GM06990 (cell line): ENCODE measurements at regions not wholly inside any gene's neighbourhood (a gene's known extent, or its start where the extent isn't known, plus 50 kb on each side); places are given as distances from the start of the nearest gene placed in this dataset.

ENCODE experiments used
- DNase-seq: peaks from one replicate; pipeline ENCODE4 v3.0.0-alpha.2; 2011; ENCODE audit not compliant: insufficient read length; ENCODE audit errors: extremely low read depth
- H3K27me3 ChIP-seq: replicated peaks from 2 replicates; pipeline ENCODE4 v1.6.0; 2011; ENCODE audit warnings: low read length; ENCODE audit not compliant: control insufficient read depth, insufficient read depth
- H3K36me3 ChIP-seq: 2 replicates; pipeline ENCODE4 v1.5.1; 2011; ENCODE audit warnings: low read length; ENCODE audit not compliant: control insufficient read depth, insufficient read depth
- H3K4me3 ChIP-seq: replicated peaks from 2 replicates; pipeline ENCODE4 v1.5.1; 2011; ENCODE audit warnings: low read depth, mild to moderate bottlenecking, control low read depth, low read length
- TF ChIP-seq, protein P1 (sequence below): IDR thresholded peaks from 2 replicates; pipeline ENCODE4 v1.5.1; 2011; ENCODE audit warnings: low read length, control low read depth, mild to moderate bottlenecking, inconsistent platforms; ENCODE audit not compliant: insufficient read depth, poor library complexity, severe bottlenecking

DNA sequence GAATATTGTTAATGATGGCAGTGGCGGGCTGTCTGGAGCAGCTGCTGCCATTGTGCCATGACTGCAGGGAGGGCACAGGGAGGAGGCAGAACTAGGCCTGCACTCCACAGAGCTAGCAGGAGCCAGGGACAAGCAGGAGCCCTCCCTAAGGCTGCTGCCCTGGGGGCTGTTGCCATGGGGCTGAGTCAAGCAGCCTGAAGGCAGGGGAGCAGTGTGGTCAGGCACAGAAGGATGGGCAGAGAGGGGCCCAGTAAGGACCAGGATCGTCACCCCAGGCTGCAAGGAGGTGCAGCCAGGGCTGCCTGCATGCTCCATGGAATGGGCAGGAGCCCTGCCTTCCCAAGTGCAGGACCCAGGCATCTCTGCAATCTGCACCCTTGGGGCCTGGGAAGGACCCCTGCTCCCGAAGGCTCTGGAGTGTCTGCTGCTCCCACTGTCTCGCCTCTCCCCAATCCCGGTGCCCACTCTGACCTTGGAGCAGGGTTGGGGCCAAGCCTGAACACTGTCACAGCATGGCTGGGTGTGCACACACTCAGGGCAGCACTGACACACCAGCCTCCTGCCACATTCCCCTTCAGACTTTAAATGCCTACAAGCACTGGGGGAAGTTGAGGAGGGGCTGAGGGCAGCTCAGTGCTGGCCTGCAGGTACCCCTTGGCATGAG is 98.3 kb upstream of the GALNTL6 start:
- Histone ChIP-seq H3K4me3 (no peak overlapping the region), H3K36me3 (no peaks in the 10 kb centered on the region), H3K27me3 (no peaks in the 10 kb centered on the region)
- TF ChIP-seq, protein P1, sequence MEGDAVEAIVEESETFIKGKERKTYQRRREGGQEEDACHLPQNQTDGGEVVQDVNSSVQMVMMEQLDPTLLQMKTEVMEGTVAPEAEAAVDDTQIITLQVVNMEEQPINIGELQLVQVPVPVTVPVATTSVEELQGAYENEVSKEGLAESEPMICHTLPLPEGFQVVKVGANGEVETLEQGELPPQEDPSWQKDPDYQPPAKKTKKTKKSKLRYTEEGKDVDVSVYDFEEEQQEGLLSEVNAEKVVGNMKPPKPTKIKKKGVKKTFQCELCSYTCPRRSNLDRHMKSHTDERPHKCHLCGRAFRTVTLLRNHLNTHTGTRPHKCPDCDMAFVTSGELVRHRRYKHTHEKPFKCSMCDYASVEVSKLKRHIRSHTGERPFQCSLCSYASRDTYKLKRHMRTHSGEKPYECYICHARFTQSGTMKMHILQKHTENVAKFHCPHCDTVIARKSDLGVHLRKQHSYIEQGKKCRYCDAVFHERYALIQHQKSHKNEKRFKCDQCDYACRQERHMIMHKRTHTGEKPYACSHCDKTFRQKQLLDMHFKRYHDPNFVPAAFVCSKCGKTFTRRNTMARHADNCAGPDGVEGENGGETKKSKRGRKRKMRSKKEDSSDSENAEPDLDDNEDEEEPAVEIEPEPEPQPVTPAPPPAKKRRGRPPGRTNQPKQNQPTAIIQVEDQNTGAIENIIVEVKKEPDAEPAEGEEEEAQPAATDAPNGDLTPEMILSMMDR = no peak
- DNase-seq = no peak

GRCh38 chr4:171710743-171711142 is 102.5 kb upstream of the GALNTL6 start:
- Histone ChIP-seq H3K4me3 (no peak overlapping the region), H3K27me3 (no peaks in the 10 kb centered on the region), H3K36me3 (no peaks in the 10 kb centered on the region)
- no peak for DNase-seq
- TF ChIP-seq, protein P1 = no peak

- Histone ChIP-seq H3K36me3 (no peaks in the 10 kb centered on the region), H3K27me3 (no peaks in the 10 kb centered on the region), H3K4me3 (no peak overlapping the region)
- TF ChIP-seq, protein P1 = no peak
- DNase-seq = peak; percentile 39
These were observed 136.5 kb upstream of the GALNTL6 start for GRCh38 chr4:171676555-171677215.

GRCh38 chr4:171674781-171675180 is 138.4 kb upstream of the GALNTL6 start:
- TF ChIP-seq, protein P1 = no peak
- H3K4me3 ChIP-seq = no peak overlapping the region
- no peaks in the 10 kb centered on the region for H3K36me3 ChIP-seq
- DNase-seq = no peak
- H3K27me3 ChIP-seq = no peaks in the 10 kb centered on the region

DNA sequence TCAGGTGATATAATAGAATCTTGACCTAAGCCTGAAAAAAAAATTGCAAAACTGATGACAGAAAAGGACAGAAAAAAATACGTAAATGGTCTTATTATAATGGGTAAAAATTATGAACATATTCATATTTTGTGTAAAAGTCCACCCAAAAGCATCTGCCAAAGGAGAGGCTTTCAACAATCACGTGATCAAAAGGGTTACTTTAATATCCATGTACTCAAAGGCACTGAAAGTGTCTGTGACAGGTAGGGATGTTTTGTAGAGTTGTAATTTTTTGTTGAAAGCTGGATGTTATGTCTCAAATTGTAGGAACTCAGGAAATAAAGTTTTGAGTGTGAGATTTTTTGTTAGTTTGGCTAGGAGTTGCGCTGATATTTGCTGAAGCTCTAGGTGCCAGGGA is 144.8 kb upstream of the GALNTL6 start:
- DNase-seq = no peak
- Histone ChIP-seq H3K4me3 (no peak overlapping the region), H3K36me3 (no peaks in the 10 kb centered on the region), H3K27me3 (no peaks in the 10 kb centered on the region)
- TF ChIP-seq, protein P1 = no peak
